Right kidney (tissue), 1 donor: ENCODE measurements at regions not wholly inside any gene's neighbourhood (a gene's known extent, or its start where the extent isn't known, plus 50 kb on each side); places are given as distances from the start of the nearest gene placed in this dataset.
"Not testable (repeated sequence)": the region's sequence is repeated elsewhere in the genome, so short reads cannot be mapped to it uniquely, and the experiment has no call there.

Source experiments
- DNase-seq: peaks from one replicate; pipeline ENCODE4 v3.0.0-alpha.2; 2016

DNA sequence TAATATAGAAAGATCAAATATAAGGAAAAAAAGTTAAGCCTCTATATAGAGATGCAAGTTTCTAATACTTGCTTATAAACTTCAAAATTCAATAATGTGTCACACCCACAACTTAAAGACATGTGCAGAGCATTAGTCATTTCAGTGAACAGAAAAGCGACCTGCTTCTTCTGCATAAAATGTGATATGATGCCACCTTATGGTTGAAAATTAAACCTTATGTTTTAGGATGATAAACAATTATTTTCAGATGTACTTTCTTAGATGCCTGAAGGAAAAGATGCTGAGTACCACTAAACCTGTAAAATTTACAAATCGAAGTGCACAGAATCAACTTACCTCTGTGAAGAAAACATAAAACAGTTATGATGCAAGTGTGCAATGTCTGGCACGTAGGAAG lies 96.0 kb downstream of the MTERF1 start:
- no peak for DNase-seq

DNA sequence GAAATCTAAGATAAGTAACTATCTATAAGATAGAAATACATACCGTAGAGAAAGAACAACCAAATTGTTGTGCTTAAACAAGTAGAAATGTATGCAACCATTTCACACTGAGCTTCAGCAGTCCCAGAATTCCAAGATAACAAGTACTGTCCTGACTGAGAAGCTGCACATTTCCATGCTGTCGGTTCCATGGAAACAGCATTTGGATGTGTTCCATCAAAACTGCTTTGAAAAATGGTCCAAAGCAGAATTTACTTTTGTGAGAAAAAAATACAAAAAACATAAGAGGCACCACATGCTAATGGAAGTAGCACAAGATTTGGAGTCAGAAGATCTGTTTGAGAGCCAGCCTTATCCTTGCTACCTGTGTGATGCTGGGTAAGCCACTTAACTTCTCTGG lies 92.6 kb downstream of the MTERF1 start:
- DNase-seq: no peak

DNA sequence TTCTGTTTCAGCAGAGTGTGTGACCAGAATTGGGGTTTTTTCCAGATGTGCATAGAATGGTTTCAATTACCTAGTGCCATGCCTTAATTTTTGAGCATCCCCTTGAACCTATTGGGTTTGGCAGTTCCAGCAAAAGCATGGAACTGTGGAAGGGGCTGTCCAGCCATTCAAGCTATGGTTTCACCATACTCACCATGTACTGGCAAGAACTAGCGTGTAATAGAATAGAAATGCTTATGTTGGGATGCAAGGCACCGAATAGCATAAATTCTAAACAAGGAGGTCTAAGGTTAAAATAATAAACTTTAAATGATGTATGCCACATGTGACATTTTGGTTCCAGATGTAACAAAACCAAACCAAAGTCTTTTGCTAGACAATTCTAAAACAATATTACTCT lies 91.4 kb downstream of the MTERF1 start:
- no peak for DNase-seq

DNA sequence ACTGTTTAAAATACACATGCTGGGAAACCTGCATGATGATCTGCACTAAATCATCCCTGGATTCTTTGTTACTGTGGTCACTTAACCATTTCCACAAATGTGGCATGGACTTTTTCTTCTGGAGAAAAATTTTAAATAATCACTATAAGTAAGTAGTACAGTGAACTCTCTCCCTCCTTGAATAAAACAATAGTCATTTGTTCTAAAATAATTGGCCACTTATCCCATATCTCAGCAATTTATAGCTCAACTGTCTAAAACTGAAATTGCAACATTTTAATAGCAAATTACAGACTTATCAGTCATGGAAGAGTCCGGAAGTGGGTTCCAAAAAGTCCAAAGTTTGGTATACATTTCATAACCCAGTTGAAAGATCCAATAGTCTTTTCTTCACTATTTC lies 90.9 kb downstream of the MTERF1 start:
- DNase-seq: no peak

DNA sequence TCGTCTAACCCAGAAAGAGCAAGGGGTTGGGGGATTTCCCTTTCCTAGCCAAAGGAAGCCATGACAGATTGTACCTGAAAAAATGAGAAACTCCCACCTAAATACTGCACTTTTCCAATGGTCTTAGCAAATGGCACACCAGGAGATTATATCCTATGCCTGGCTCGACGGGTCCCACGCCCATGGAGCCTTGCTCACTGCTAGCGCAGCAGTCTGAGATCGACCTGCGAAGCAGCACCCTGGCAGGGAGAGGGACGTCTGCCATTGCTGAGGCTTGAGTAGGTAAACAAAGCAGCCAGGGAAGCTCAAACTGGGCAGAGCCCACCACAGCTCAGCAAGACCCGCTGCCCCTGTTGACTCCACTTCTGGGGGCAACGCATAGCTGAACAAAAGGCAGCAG lies 89.9 kb downstream of the MTERF1 start:
- DNase-seq: not testable (repeated sequence)

DNA sequence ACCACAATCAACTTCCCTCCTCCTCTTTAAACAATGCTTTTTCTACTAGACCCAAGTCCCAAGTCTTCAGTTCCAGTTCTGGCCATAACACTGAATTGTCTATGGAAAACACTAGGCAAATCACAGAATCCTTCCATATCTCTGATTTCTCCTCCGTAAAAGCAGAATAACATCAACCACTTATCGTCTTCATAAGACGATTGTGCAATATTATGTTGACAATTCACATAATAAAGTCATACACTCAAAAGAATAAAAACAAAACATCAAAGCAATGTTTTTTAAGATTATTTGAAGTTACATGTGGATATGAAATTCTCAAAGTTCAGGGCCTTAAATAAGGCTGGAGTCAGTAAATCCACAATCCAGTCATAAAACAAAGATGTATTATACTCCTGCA lies 84.4 kb downstream of the MTERF1 start:
- no peak for DNase-seq

DNA sequence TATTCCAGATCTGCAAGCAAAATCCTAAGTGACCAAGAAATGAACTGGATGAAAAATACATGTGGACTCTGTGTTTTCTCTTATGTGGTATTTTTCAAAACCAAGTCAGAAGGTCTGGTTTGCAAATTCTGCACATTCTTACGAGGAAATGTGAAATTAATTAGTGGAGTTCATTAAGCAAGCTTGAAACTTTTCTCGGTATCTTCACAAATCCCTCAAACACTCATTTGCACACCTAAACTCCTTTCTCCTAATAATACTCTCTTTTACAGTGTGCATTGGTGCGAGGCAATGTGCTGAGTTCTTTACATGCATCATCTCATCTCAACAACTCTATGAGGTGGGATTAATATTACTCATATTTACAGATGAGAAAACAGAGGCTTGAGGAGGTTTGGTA lies 82.1 kb downstream of the MTERF1 start:
- DNase-seq: no peak

DNA sequence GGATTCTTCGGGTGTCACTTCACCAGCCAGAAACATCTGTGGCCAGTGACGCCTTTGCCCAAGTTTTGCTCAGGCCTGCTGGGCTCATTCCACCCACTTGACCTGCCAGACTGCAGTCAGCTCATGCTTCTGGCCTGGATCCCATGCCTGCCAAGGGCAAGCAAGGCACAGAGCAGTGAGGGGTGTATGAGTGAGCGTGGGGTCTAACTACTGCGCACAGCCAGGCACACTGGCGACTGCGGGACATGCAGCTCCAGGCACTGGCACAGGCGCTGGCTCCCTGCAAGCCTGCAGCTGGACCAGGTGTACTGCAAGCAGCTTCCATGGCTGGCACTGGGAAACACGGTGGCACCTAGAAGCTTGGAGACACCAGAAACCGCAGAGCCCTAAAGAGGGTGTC lies 80.1 kb downstream of the MTERF1 start:
- DNase-seq: no peak

DNA sequence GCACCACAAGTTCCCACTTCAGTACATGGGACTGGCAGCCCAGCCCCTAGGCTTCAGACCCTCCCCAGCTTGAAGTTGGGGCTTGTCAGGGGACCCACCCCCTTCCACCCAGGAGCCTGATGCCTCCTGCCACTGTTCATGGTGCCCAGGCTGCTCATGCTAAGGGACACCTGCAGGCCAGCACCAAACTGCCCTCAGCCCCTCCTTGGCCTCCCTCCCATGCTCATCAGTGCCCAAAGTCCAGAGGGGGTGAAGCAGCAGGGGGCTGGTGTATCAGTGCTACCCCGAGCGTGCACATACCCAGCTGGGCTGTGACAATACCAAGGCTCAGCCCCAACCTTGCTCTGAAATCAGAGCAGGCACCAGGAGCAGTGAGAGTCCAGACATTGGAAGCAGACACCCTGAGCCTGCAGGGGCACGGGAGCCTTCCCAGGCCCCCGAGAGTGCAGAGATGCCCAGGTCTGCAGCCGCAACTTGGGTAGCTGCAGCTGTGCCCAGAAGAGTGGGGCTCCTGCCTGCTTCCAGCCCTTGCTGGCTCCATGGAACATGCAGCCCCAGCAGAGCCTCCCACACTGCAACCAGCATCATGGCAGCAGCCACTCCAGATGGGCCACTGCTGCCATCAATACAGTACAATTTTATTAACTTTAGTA lies 79.0 kb downstream of the MTERF1 start:
- no peak for DNase-seq

DNA sequence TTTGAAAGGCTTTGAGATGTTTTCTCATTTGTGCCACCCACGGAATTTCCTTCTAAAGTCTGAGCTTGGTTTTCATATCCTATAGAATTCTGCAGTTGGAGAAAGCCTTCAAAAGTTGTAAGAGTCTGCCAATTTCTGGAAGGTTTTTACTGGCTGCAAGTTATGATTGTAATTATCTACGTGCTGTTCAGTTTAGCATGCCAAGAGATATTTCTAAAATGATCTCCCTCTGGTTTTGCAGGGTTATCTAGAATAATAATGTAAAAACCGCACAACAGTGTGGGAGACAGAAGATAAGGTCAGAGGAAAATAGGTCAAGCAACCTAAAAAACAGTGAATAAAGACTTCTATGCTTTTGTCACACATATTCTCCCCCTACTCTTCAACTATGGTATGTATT lies 69.3 kb downstream of the MTERF1 start:
- DNase-seq: no peak

DNA sequence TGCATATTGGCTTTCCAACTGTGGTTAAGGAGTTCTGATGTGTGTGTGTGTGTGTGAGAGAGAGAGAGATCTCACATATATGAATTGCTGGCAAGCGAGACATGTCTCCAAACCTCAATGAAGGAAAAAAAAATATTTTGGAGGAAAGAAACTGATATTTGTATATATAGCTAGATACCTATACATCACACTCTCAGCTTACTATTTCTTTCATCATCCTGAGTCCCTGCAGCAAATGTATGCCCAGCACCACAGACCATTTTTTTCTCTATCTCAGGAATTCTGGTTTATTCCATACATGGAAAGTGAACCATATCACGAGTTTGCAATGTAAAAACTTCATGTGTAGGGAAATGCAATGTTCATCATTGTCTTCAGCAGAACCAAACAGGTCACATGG lies 68.9 kb downstream of the MTERF1 start:
- no peak for DNase-seq

DNA sequence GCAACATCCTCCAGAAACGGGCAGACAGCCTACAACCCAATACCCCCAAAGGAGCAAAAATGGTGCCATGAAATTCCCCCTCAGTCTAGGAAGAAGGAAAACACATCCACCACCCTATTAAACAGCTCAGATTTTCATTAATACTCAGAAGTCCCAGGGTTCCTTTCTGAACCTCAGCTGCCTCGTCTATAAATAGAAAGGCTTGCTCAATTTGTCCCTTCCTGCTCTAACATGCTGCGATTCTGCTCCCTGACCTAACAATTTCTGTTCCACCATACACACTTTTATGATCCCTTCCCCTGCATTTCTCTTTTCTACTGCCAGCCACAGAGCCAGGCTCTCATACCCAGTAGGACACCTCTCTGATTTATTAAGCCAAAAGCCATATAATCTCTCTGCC lies 68.1 kb downstream of the MTERF1 start:
- no peak for DNase-seq

DNA sequence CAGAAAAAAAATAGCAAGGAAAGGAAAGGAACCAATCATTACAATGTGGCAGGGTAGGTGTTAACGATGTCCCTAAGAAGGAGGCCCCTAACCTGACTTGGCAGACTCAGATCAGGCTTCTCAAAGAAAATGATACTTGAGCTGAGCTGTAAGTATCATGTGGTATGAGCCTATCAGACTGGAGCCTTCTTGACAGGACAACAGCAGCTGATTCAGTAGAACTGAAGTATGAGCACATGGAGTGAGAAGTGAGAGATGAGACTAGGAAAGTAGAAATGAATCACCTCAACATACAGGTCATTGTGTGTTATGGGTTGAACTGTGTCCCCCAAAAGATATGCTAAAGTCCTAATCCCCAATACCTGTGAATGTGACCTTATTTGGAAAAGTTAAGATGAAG lies 66.3 kb downstream of the MTERF1 start:
- no peak for DNase-seq
